HepG2 (cell line): ENCODE measurements at regions not wholly inside any gene's neighbourhood (a gene's known extent, or its start where the extent isn't known, plus 50 kb on each side); places are given as distances from the start of the nearest gene placed in this dataset.
A peak's percentile ranks its signal among the peaks of the same experiment; 100 is the strongest.

Experiments
- ASH2L ChIP-seq: fragments of 300-600, 200-600 bp; sonication (generic); IDR thresholded peaks from 2 replicates; pipeline ENCODE4 v1.7.0; 2017; ENCODE audit warnings: low read depth, mild to moderate bottlenecking, moderate library complexity, mixed read lengths, low read length; ENCODE audit not compliant: insufficient read length
- CEBPG ChIP-seq: IDR thresholded peaks from 2 replicates; pipeline ENCODE4 v1.6.1; 2016
- MLXIP ChIP-seq: sonication (generic); formaldehyde crosslinking; IDR thresholded peaks from 2 replicates; pipeline ENCODE4 v1.9.0; 2021; ENCODE audit warnings: missing genetic modification reagents, borderline replicate concordance
- NCOA2 ChIP-seq: sonication (generic); formaldehyde crosslinking; IDR thresholded peaks from 2 replicates; pipeline ENCODE4 v1.8.0; 2022; ENCODE audit warnings: inconsistent platforms
- NR2F6 ChIP-seq, 2 experiments: IDR thresholded peaks; 2 replicates each; pipeline ENCODE4 v1.6.1; 2016; ENCODE audit warnings: antibody characterized with exemption in 1 of 2, mild to moderate bottlenecking in 1 of 2
- NR3C1 ChIP-seq: sonication (generic); formaldehyde crosslinking; IDR thresholded peaks from 2 replicates; pipeline ENCODE4 v1.4.0; 2020; ENCODE audit warnings: missing genetic modification reagents
- SAP130 ChIP-seq: IDR thresholded peaks from 2 replicates; pipeline ENCODE4 v1.6.1; 2016; ENCODE audit warnings: low read depth
- STAG1 ChIP-seq: sonication (generic); formaldehyde crosslinking; IDR thresholded peaks from 2 replicates; pipeline ENCODE4 v1.4.0; 2020; ENCODE audit warnings: missing genetic modification reagents
- ZNF33B ChIP-seq: sonication (generic); formaldehyde crosslinking; IDR thresholded peaks from 2 replicates; pipeline ENCODE4 v1.5.1; 2020; ENCODE audit warnings: mild to moderate bottlenecking, missing genetic modification reagents
- ZNF430 ChIP-seq: sonication (generic); formaldehyde crosslinking; IDR thresholded peaks from 2 replicates; pipeline ENCODE4 v1.9.0; 2021; ENCODE audit warnings: mild to moderate bottlenecking, missing genetic modification reagents
- ZNF629 ChIP-seq: sonication (generic); formaldehyde crosslinking; conservative IDR thresholded peaks from 2 replicates; pipeline ENCODE4 v1.5.0; 2020; ENCODE audit warnings: missing genetic modification reagents
- TF ChIP-seq, protein P1 (sequence below): sonication (generic); formaldehyde crosslinking; IDR thresholded peaks from 2 replicates; pipeline ENCODE4 v1.5.0; 2020; ENCODE audit warnings: mild to moderate bottlenecking, missing genetic modification reagents, moderate library complexity

GRCh38 chrX:64093761-64094160 is 111.7 kb downstream of the AMER1 start (continued):
- TF ChIP-seq, protein P1, sequence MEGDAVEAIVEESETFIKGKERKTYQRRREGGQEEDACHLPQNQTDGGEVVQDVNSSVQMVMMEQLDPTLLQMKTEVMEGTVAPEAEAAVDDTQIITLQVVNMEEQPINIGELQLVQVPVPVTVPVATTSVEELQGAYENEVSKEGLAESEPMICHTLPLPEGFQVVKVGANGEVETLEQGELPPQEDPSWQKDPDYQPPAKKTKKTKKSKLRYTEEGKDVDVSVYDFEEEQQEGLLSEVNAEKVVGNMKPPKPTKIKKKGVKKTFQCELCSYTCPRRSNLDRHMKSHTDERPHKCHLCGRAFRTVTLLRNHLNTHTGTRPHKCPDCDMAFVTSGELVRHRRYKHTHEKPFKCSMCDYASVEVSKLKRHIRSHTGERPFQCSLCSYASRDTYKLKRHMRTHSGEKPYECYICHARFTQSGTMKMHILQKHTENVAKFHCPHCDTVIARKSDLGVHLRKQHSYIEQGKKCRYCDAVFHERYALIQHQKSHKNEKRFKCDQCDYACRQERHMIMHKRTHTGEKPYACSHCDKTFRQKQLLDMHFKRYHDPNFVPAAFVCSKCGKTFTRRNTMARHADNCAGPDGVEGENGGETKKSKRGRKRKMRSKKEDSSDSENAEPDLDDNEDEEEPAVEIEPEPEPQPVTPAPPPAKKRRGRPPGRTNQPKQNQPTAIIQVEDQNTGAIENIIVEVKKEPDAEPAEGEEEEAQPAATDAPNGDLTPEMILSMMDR (CRISPR knock-in tag), result peak; percentile 45
- TF ChIP-seq NR2F6 (IDR thresholded peaks at IDR 0.05), result no peak
- no peak for TF ChIP-seq NR2F6 (CRISPR knock-in tag; IDR thresholded peaks at IDR 0.05)
- TF ChIP-seq ZNF629 (CRISPR knock-in tag), result no peak
- TF ChIP-seq CEBPG (CRISPR knock-in tag), result no peak
- TF ChIP-seq ZNF33B, result no peak
- no peak for TF ChIP-seq ZNF430 (CRISPR knock-in tag)
- TF ChIP-seq ASH2L, result no peak
- no peak for TF ChIP-seq NR3C1 (CRISPR knock-in tag)
- no peak for TF ChIP-seq NCOA2 (CRISPR knock-in tag)
- peak; percentile 54 for TF ChIP-seq STAG1 (CRISPR knock-in tag)
- TF ChIP-seq SAP130, result no peak
- TF ChIP-seq MLXIP (CRISPR knock-in tag), result no peak
- TF ChIP-seq, all 625 proteins: peak for 3
